ENCODE measurements at regions not wholly inside any gene's neighbourhood (a gene's known extent, or its start where the extent isn't known, plus 50 kb on each side); places are given as distances from the start of the nearest gene placed in this dataset.

- no peak for TF ChIP-seq EZH2phosphoT487 (IDR thresholded peaks at IDR 0.05; ENCODE audit: borderline replicate concordance, low read length)
- TF ChIP-seq, protein P1, sequence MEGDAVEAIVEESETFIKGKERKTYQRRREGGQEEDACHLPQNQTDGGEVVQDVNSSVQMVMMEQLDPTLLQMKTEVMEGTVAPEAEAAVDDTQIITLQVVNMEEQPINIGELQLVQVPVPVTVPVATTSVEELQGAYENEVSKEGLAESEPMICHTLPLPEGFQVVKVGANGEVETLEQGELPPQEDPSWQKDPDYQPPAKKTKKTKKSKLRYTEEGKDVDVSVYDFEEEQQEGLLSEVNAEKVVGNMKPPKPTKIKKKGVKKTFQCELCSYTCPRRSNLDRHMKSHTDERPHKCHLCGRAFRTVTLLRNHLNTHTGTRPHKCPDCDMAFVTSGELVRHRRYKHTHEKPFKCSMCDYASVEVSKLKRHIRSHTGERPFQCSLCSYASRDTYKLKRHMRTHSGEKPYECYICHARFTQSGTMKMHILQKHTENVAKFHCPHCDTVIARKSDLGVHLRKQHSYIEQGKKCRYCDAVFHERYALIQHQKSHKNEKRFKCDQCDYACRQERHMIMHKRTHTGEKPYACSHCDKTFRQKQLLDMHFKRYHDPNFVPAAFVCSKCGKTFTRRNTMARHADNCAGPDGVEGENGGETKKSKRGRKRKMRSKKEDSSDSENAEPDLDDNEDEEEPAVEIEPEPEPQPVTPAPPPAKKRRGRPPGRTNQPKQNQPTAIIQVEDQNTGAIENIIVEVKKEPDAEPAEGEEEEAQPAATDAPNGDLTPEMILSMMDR (IDR thresholded peaks at IDR 0.05; ENCODE audit: low read depth, low read length, poor library complexity, severe bottlenecking) = no peak
- H3F3A ChIP-seq (ENCODE audit: control insufficient read depth, insufficient read depth) = no peaks in the 10 kb centered on the region
- H3K27ac ChIP-seq (ENCODE audit: low read depth, low read length) = no peak overlapping the region
Measured at GRCh38 chr18:7413906-7414305, 153.2 kb upstream of the PTPRM start.

DNA sequence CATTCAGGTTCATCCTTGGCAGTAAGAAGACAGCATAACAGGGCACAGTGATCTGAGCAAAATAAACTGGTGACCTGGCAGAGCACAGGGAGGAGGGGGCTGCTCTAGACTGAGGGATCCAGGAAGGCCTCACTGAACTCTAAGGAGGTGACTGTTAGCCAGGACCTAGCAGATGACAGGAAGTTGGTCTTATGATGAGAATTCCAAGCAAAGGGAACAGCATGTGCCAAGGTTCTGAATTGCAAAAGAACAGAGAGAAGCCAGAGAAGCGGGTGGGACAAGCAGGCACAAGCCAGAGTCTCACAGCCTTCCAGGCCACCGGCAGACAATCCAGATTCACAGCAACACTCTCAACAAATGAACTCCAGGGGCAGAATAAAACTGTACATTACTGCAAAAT lies 152.7 kb upstream of the PTPRM start:
- no peaks in the 10 kb centered on the region for H3F3A ChIP-seq (ENCODE audit: control insufficient read depth, insufficient read depth)
- H3K27ac ChIP-seq (ENCODE audit: low read depth, low read length) = no peak overlapping the region
- no peaks in the 10 kb centered on the region for H3K36me3 ChIP-seq (ENCODE audit: control insufficient read depth, low read length)
- no peak overlapping the region for H3K4me2 ChIP-seq (ENCODE audit: low read length)
- H3K79me2 ChIP-seq (ENCODE audit: control insufficient read depth, low read length) = no peaks in the 10 kb centered on the region
- no peak overlapping the region for H3K4me3 ChIP-seq (ENCODE audit: low read length)
- no peaks in the 10 kb centered on the region for H3K27me3 ChIP-seq (ENCODE audit: control insufficient read depth, low read length)
- TF ChIP-seq EZH2phosphoT487 (IDR thresholded peaks at IDR 0.05; ENCODE audit: borderline replicate concordance, low read length) = no peak
- TF ChIP-seq, protein P1 (IDR thresholded peaks at IDR 0.05; ENCODE audit: low read depth, low read length, poor library complexity, severe bottlenecking) = no peak
- H3K4me1 ChIP-seq (ENCODE audit: control insufficient read depth, low read length) = no peaks in the 10 kb centered on the region
- no peaks in the 10 kb centered on the region for H4K20me1 ChIP-seq (ENCODE audit: control insufficient read depth, insufficient read depth, low read depth, low read length)
- no peaks in the 10 kb centered on the region for H3K9me2 ChIP-seq (replicated peaks; ENCODE audit: control insufficient read depth, low read length)
- H3K9me3 ChIP-seq (ENCODE audit: control insufficient read depth, insufficient read depth, low read length) = no peaks in the 10 kb centered on the region; the same call in 1 of the 2 replicates

More at GRCh38 chr18:7413906-7414305, 153.2 kb upstream of the PTPRM start:
- Histone ChIP-seq H3K4me1 (ENCODE audit: control insufficient read depth, low read length) (no peaks in the 10 kb centered on the region), H3K36me3 (ENCODE audit: control insufficient read depth, low read length) (no peaks in the 10 kb centered on the region), H3K4me2 (ENCODE audit: low read length) (no peak overlapping the region), H3K27me3 (ENCODE audit: control insufficient read depth, low read length) (no peaks in the 10 kb centered on the region), H3K9me2 (replicated peaks; ENCODE audit: control insufficient read depth, low read length) (no peaks in the 10 kb centered on the region), H3K79me2 (ENCODE audit: control insufficient read depth, low read length) (no peaks in the 10 kb centered on the region), H4K20me1 (ENCODE audit: control insufficient read depth, insufficient read depth, low read depth, low read length) (no peaks in the 10 kb centered on the region), H3K4me3 (ENCODE audit: low read length) (no peak overlapping the region), H3K9me3 (ENCODE audit: control insufficient read depth, insufficient read depth, low read length) (no peaks in the 10 kb centered on the region; the same call in 1 of the 2 replicates)

DNA sequence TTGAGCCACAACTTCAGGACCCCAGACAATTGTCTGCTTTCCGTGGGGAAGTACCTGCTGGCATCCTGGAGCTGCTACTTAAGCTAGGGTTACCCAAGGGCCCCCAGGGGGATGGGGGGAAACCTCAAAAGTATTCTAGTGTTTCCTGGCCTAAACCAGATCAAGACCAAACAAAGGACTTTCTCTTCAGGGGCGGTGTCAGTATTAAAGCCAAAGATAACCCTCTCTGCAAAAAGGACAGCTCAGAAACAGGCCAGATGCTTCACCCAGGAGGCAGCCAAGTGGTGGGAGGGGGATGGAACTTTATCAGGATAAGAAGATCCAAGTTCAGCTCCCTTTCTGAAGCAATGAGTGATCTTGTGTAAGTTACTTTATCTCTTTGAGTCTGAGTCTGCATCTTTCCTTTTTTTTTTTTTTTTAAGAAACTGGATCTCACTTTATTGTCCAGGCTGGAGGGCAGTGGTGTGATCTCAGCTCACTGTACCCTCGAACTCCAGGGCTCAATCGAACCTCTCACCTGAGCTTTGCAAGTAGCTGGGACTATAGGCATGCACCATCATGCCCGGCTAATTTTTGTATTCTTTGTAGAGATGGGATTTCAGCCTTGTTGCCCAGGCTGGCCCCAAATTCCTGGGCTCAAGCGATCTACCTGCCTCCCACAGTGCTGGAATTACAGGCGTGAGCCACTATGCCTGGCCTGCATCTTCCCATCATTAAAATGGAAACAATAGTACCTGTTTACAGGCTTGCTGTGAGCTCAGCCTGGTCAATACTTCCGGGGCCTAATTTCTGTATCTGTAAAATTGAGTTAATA lies 151.8 kb upstream of the PTPRM start:
- Histone ChIP-seq H3F3A (ENCODE audit: control insufficient read depth, insufficient read depth) (no peaks in the 10 kb centered on the region), H3K4me3 (ENCODE audit: low read length) (no peak overlapping the region), H3K27me3 (ENCODE audit: control insufficient read depth, low read length) (no peaks in the 10 kb centered on the region), H3K27ac (ENCODE audit: low read depth, low read length) (no peak overlapping the region), H3K4me2 (ENCODE audit: low read length) (no peak overlapping the region), H3K36me3 (ENCODE audit: control insufficient read depth, low read length) (no peaks in the 10 kb centered on the region), H3K9me2 (replicated peaks; ENCODE audit: control insufficient read depth, low read length) (no peaks in the 10 kb centered on the region), H4K20me1 (ENCODE audit: control insufficient read depth, insufficient read depth, low read depth, low read length) (no peaks in the 10 kb centered on the region), H3K79me2 (ENCODE audit: control insufficient read depth, low read length) (no peaks in the 10 kb centered on the region), H3K9me3 (ENCODE audit: control insufficient read depth, insufficient read depth, low read length) (peaks cover 4% of the 10 kb centered on the region; the same call in 1 of the 2 replicates), H3K4me1 (ENCODE audit: control insufficient read depth, low read length) (no peaks in the 10 kb centered on the region)
- TF ChIP-seq, protein P1 (IDR thresholded peaks at IDR 0.05; ENCODE audit: low read depth, low read length, poor library complexity, severe bottlenecking) = no peak
- no peak for TF ChIP-seq EZH2phosphoT487 (IDR thresholded peaks at IDR 0.05; ENCODE audit: borderline replicate concordance, low read length)
